COLO829 (cell line): ENCODE measurements at regions not wholly inside any gene's neighbourhood (a gene's known extent, or its start where the extent isn't known, plus 50 kb on each side); places are given as distances from the start of the nearest gene placed in this dataset.

Experiments used
- DNase-seq: peaks from one replicate; pipeline ENCODE4 v3.0.0; 2012; ENCODE audit warnings: low spot score

DNA sequence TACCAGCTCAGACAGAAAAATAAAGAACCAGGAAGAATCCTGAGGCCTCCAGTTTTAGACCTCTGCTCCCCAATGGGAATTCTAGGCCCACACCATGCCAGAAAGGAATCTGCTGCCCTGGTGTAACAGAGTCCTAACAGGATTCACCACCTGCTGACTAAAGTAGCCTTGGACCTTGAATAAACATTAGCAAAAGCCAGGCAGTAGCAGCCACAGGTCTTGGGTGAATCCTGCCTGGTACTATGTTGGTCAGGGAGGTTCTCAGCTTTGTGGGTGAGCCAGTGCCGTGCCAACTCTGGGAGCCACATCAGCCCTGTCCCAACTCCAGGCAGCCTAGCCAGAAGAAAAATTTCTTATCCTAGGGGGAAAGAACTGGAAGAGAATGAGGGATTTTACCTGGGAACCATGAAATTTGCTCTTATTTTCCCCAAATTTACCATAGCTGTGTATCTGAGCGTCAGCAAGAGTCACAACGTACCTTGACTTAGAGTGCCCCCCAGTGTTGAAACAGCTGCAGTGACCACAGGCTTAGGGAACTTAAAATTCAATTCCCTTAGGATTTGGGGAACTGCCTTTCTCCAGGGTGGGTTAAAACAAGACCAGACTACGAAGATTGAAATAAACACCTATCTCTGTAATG is 1895.6 kb upstream of the PRR20A start:
- no peak for DNase-seq

DNA sequence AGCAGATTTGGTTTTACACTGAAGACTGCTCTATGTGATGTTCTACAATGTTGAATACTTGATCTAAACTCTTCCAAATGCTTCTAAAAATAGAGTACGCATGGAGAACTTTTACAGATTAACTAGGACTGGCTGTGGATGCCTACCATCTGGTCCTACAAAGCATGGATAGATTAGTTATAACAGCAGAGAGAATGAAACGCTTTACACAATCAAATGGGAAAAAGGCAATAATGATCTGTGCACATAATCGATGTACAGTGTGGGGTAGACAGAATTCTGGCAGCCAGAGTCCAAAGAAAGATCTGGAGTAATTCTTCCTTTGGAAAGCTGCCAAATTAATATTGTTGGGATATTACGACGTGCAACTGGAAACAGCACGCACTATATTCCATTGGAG is 1885.5 kb upstream of the PRR20A start:
- no peak for DNase-seq

DNA sequence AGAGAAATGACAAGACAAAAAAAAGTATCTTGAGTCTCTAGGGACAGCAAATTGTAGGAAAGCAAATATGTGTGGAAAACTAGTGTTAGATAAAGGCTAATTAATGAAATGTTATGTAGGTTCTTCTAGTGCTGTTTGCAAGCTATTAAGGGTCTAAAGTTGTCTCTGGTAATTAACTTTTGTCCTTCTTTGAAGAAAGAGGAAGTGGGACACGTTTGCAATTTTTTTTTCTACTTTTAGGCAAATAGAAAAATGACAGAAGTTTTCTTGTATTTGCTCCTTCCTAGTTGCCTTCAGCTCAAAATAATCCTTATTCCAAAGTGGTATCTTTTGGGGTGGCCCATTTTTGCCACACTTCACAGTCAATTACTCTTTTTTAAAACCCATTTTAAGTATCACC is 1877.7 kb upstream of the PRR20A start:
- DNase-seq, result no peak

- DNase-seq, result no peak
Observed at GRCh38 chr13:55266644-55267043, 1874.1 kb upstream of the PRR20A start.

DNA sequence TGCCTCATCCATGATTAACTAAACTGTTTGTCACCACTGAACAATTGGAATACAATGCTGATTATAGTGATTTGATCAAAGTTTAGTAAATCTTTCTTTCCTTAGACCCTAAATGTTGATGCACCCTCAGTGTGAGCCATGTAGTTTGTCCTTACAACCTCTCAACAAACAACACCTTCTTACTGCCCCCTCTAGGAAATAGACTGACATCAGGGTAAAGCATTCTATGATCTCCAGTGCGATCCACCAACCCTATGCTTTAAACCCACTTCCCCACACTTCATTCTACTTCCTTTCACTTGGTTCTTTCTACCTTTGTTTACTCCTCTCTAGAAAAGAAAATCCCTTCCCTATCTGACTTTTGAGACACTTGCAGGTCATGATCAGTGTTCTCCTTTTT is 1842.5 kb upstream of the PRR20A start:
- no peak for DNase-seq

GRCh38 chr13:55302568-55302967 is 1838.2 kb upstream of the PRR20A start:
- no peak for DNase-seq

GRCh38 chr13:55307909-55308308 is 1832.8 kb upstream of the PRR20A start:
- DNase-seq, result no peak

- no peak for DNase-seq
Observed at GRCh38 chr13:55341891-55342290, 1798.8 kb upstream of the PRR20A start.

DNA sequence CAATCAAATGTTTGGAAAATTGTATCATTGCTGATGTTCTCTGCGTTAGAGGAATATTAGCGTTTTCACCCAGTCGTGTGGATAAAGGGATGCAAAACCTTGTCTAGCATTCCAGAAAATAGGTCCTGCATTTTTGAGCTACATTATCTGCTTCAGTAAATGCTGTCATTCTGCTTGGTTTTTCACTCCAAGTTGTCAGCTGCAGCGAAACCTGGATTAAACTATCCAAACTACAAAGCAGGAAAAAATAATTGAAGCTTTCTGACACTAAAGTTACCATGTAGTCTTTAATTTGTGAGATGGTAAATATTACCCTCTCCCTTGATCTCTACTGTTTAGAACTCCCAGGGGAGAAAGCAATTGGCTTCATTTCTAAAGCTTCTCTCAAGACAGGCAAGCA is 1795.5 kb upstream of the PRR20A start:
- DNase-seq, result no peak

GRCh38 chr13:55347528-55347927 is 1793.2 kb upstream of the PRR20A start:
- DNase-seq, result no peak

DNA sequence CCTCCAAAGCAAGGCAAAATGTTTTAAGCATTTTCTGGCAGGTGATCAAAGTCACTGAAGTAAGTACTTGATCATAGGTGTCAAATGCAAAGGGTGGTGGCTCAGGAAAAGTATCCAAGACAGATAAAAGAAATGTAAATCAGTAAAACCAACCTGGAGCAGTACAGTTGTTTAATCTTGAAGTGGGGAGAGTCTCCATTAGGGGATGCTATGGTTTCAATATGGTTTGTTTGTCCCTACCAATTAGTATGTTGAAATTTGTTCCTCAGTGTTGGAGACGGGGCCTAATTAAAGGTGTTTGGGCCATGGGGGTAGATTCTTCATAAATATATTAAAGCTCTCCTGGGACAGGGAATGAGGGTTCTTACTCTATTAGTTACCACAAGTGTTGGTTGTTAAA is 1781.7 kb upstream of the PRR20A start:
- DNase-seq, result no peak

DNA sequence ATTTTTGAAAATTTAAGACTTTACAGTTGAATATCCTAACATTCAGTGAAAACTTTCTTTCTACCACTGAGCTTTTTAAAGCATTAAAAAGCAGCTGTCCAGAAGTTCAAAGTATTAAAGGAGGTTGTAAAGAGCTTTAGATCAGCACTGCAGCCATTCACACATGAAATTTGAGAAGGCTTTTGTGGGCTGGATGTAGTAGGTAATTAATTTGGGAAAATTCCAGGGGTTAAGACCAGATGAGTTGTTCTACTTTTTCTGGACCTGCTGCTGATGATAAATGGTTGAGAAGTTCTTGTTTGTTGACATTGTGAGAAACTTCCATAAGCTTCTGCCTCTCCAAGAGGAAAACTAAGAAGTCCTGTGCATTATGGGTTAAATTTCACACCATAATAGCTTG is 1779.6 kb upstream of the PRR20A start:
- DNase-seq, result no peak

- no peak for DNase-seq
Observed at GRCh38 chr13:55366676-55367075, 1774.0 kb upstream of the PRR20A start.

GRCh38 chr13:55394470-55394869 is 1746.2 kb upstream of the PRR20A start:
- DNase-seq, result no peak

GRCh38 chr13:55402870-55403269 is 1737.8 kb upstream of the PRR20A start:
- no peak for DNase-seq

DNA sequence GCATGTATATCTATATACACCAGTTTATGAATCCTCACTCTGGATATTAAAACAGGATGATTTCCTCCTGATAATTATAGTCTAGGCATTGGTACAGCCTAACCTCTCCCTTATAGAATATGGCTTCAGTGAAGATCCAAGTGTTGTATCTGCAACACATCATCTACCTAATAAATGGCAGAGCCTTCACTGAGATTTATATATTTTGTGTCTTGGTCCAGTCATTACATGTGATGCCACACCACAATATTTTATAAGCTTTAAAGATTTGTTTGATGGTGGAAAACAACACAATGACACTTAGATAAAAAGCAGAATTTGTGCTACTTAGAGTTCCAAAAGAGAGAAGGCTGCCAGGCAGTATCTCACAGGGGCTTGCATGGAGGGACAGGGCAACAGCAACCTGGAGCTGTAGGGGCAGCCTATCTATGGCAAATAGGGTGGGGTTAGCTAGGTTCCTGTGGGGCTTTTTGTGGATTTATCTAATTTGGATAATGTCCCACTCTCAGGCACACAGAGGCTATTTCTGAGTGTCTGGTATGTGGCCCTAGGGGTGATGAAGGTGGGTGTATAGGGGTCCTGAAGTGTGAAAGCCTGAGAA is 1736.7 kb upstream of the PRR20A start:
- DNase-seq, result no peak

DNA sequence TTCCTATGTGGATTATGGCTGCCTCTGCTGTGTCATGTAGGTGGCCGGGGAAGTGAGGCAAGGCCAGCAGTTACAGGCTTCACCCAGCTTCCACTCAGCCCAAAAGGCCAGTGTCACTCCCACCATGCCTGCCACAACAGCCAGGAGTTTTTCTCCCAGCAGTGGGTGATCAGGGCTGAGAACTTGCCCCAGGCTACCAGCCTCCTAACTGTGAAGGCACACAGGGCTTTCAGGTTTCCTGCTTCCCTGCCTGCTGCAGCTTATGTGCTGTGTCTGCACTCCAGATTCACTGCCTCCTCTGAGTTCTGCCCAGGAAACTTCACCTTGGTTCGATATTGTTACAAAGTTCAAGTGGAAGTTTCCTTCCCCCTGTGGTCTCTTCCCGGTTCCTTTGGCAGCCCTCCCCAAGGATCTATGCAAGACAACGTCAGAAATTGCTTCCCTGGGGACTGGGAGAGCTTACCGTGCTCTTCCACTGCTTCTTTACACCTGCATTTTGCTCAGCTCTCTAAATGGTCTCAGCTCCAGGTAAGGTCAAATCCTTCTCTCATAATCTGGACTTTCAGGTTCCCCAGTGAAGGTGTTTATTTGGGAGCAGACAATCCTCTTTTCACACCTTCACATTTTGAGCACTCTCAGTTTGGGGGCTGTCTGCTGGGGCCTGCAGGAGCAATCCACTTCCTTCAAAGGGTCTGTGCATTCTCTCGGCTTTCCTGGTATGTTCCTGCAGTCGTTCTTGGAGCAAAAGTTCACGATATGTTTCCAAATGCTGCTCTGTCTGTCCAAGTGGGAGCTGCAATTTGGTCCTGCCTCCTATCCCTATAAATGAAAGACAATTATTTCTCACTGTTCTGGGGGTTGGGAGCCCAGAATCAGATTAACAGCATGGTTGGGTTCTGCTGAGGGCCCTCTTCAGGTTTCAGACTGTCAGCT is 1730.1 kb upstream of the PRR20A start:
- no peak for DNase-seq

GRCh38 chr13:55418095-55418494 is 1722.6 kb upstream of the PRR20A start:
- no peak for DNase-seq

DNA sequence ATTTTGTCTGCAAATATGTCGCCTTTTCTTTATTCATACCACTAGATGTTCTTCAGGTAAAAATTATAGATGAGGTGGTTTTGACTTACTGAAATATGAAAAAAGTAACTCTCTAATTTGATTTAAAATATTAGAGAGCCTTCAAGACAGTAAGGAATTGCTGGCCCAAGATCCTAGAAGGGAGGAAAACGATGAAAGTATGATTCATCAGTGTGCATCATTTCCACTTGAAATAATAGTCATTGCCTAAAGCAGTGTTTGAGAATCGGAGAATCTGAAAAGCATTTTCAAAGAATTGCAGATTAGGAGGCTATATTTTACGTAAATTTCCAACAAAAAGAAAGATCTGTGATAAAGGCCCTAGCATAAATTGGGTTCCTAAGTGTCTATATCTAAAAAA is 1707.9 kb upstream of the PRR20A start:
- no peak for DNase-seq

DNA sequence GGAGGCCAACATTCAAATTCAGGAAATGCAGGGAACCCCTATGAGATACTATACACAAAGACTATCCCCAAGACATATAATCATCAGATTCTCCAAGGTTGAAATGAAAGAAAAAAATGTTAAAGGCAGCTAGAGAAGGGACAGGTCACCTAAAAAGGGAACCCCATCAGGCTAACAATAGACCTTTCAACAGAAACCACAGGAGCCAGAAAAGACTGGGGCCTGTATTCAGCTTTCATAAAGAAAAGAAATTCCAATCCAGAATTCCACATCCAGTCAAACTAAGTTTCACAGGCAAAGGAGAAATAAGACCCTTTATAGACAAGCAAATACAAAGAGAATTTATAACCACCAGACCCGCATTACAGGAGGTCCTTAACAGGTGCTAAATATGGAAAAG is 1703.6 kb upstream of the PRR20A start:
- DNase-seq, result no peak

DNA sequence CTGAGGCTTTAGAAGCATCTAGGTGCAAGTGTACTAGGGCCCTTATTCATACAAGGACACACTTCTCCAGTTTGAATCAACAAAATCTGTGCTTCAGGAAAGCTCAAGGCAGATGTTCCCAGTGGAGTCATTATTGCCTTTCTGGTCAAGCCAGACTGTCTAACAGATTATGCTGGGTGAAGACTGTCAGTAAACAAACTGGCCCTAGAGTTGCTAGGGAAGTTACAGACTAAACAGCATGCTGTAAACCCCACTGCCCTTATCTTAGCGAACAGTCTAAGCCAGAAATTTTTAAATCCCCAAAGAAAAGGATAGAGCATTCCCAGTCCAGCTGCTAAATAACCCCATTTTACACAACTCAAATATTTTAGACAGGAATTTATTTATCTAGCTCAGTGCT is 1701.3 kb upstream of the PRR20A start:
- no peak for DNase-seq

GRCh38 chr13:55440465-55441085 is 1700.1 kb upstream of the PRR20A start:
- DNase-seq, result no peak

DNA sequence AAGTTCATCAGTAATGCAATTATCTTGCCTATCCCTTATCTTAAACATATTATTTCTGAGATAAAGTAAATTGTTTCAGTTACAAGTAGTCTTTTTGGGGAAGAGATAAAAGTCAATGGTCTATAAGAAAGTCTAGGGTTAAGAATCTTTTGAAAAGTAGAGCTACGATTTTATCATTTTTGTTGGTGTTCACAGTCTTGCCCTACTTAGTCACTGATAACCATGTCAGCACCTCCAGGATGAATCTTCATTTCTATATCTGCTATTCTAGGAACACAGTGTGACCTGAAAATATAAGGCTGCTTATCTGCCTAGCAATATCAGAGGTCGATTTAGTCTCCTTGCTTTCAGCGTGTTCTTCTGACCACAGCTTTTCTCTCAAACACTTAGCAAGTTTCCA is 1676.5 kb upstream of the PRR20A start:
- DNase-seq, result no peak
